NB4 (cell line): ENCODE measurements at regions not wholly inside any gene's neighbourhood (a gene's known extent, or its start where the extent isn't known, plus 50 kb on each side); places are given as distances from the start of the nearest gene placed in this dataset.

Experiments
- MYC ChIP-seq: IDR thresholded peaks from 2 replicates; pipeline ENCODE4 v1.6.1; 2011; ENCODE audit warnings: low read depth, low read length
- POLR2A ChIP-seq: IDR thresholded peaks from 2 replicates; pipeline ENCODE4 v1.6.1; 2011; ENCODE audit warnings: mild to moderate bottlenecking; ENCODE audit not compliant: insufficient read length; ENCODE audit errors: extremely low read depth
- TF ChIP-seq, protein P1 (sequence below): IDR thresholded peaks from one replicate; pipeline ENCODE4 v1.5.1; 2012; ENCODE audit warnings: low read depth, low read length

DNA sequence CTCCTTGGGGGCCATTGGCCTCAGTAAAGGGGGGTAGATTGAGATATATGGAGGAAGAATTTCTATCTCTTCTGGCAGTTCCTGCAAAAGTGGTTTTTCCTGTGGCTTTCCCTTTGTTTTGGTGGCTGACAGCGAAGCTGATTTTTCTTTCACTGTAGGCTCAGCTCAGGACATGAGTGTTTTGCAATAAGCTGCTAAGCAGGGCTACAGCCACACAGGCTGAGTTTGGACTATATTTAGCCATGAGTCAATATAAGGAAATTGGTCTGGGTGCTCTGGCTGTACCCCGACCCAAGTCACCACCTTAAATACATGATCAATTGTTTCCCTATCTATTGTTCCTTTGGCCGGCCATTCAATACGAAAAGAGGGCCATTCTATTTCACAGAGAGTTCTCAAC, 212.7 kb upstream of the KCND2 start:
- TF ChIP-seq POLR2A, result no peak
- TF ChIP-seq, protein P1, sequence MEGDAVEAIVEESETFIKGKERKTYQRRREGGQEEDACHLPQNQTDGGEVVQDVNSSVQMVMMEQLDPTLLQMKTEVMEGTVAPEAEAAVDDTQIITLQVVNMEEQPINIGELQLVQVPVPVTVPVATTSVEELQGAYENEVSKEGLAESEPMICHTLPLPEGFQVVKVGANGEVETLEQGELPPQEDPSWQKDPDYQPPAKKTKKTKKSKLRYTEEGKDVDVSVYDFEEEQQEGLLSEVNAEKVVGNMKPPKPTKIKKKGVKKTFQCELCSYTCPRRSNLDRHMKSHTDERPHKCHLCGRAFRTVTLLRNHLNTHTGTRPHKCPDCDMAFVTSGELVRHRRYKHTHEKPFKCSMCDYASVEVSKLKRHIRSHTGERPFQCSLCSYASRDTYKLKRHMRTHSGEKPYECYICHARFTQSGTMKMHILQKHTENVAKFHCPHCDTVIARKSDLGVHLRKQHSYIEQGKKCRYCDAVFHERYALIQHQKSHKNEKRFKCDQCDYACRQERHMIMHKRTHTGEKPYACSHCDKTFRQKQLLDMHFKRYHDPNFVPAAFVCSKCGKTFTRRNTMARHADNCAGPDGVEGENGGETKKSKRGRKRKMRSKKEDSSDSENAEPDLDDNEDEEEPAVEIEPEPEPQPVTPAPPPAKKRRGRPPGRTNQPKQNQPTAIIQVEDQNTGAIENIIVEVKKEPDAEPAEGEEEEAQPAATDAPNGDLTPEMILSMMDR, result no peak
- TF ChIP-seq MYC, result no peak
